ENCODE measurements at regions not wholly inside any gene's neighbourhood (a gene's known extent, or its start where the extent isn't known, plus 50 kb on each side); places are given as distances from the start of the nearest gene placed in this dataset.
A peak's percentile ranks its signal among the peaks of the same experiment; 100 is the strongest.
"Not testable (repeated sequence)": the region's sequence is repeated elsewhere in the genome, so short reads cannot be mapped to it uniquely, and the experiment has no call there.

GRCh38 chr1:96588416-96588995 is 133.1 kb upstream of the PTBP2 start:
- no peaks in the 10 kb centered on the region for H3K27me3 ChIP-seq (ENCODE audit: control insufficient read depth, insufficient read depth, low read length)
- H3K9me3 ChIP-seq (ENCODE audit: control insufficient read depth, insufficient read depth, low read length), result no peaks in the 10 kb centered on the region
- H3K36me3 ChIP-seq (ENCODE audit: control insufficient read depth, insufficient read depth, low read length), result no peaks in the 10 kb centered on the region
- no CpG with 5 or more reads among the region's 1 CpG for WGBS (ENCODE audit: insufficient coverage, insufficient read length)
- no peaks in the 10 kb centered on the region for H3K4me1 ChIP-seq (ENCODE audit: control insufficient read depth, insufficient read depth, low read length)
- H3K4me3 ChIP-seq (ENCODE audit: low read length), result no peak overlapping the region
- no peak overlapping the region for H3K27ac ChIP-seq (ENCODE audit: low read length)
- no peak for DNase-seq (ENCODE audit: low read depth, low spot score)

GRCh38 chr1:96595530-96595929 is 126.1 kb upstream of the PTBP2 start:
- H3K4me1 ChIP-seq (ENCODE audit: control insufficient read depth, insufficient read depth, low read length); H3K27ac ChIP-seq (ENCODE audit: low read length); DNase-seq (ENCODE audit: low read depth, low spot score); H3K9me3 ChIP-seq (ENCODE audit: control insufficient read depth, insufficient read depth, low read length); H3K4me3 ChIP-seq (ENCODE audit: low read length); H3K27me3 ChIP-seq (ENCODE audit: control insufficient read depth, insufficient read depth, low read length); H3K36me3 ChIP-seq (ENCODE audit: control insufficient read depth, insufficient read depth, low read length): not testable (repeated sequence)
- no CpG with 5 or more reads among the region's 2 CpGs for WGBS (ENCODE audit: insufficient coverage, insufficient read length)

DNA sequence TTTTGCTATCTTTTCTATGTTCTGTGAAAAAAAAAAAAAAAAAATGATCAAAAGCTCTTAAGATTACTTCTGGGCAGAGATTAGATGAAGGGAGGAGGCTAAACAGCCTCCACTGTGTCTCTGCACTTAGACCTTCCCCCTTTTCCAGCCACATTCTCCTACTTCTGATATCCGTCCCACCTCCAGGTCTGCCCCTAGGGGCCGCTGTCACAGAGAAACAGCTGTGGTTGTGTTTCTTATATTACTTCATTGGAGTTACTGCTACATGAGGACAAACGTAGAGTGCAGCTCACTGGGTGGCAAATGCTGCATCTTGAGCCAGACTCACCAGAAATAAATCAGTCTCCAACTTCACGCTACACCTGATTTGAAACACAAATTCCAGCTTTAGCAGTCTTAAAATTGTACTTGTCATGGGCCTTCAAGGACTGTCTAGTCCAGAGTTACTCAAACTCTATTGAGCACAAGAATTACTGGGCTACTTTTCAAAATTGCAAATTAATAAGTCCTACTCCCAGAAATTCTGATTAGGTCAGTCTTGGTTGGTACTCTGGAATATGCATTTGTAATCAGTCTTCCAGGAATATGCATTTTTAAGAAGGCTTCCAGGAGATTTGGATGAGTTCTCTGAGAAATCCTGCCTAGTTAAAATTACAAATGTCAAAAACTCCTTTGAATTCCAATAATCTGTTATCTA is 125.2 kb upstream of the PTBP2 start:
- peaks cover 1% of the 10 kb centered on the region; the same call in 1 of the 2 replicates for H3K4me1 ChIP-seq (ENCODE audit: control insufficient read depth, insufficient read depth, low read length)
- no peak overlapping the region for H3K4me3 ChIP-seq (ENCODE audit: low read length)
- H3K9me3 ChIP-seq (ENCODE audit: control insufficient read depth, insufficient read depth, low read length), result no peaks in the 10 kb centered on the region
- H3K27ac ChIP-seq (ENCODE audit: low read length), result no peak overlapping the region
- H3K36me3 ChIP-seq (ENCODE audit: control insufficient read depth, insufficient read depth, low read length), result no peaks in the 10 kb centered on the region
- no peaks in the 10 kb centered on the region for H3K27me3 ChIP-seq (ENCODE audit: control insufficient read depth, insufficient read depth, low read length)
- DNase-seq (ENCODE audit: low read depth, low spot score), result peak; percentile 74
- no CpG with 5 or more reads among the region's 4 CpGs for WGBS (ENCODE audit: insufficient coverage, insufficient read length)

DNA sequence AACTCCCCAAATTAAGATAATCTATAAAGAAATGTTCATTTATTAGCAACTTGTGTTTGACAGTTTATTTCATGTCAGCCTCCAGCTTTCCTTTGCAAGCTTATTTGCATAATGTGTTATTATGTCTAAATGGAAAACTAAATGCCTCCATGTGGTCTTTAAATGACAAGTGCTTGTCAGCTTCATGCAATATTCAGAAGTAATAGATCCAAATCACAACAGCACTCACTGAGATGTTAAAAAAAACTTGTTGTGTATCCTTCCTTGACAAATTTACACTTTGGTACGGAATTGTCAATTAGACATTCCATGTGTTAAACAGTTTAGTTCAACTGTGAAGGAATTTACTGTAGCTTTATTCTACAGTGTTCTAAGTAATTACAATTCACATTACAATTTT is 124.4 kb upstream of the PTBP2 start:
- Histone ChIP-seq H3K27ac (ENCODE audit: low read length) (no peak overlapping the region), H3K4me3 (ENCODE audit: low read length) (no peak overlapping the region), H3K9me3 (ENCODE audit: control insufficient read depth, insufficient read depth, low read length) (no peaks in the 10 kb centered on the region), H3K4me1 (ENCODE audit: control insufficient read depth, insufficient read depth, low read length) (peaks cover 1% of the 10 kb centered on the region; the same call in 1 of the 2 replicates), H3K27me3 (ENCODE audit: control insufficient read depth, insufficient read depth, low read length) (no peaks in the 10 kb centered on the region), H3K36me3 (ENCODE audit: control insufficient read depth, insufficient read depth, low read length) (no peaks in the 10 kb centered on the region)
- WGBS (ENCODE audit: insufficient coverage, insufficient read length), result no CpG with 5 or more reads among the region's 1 CpG
- DNase-seq (ENCODE audit: low read depth, low spot score), result no peak

- no peak overlapping the region for H3K4me3 ChIP-seq (ENCODE audit: low read length)
- WGBS (ENCODE audit: insufficient coverage, insufficient read length), result no CpG with 5 or more reads among the region's 4 CpGs
- no peaks in the 10 kb centered on the region for H3K9me3 ChIP-seq (ENCODE audit: control insufficient read depth, insufficient read depth, low read length)
- no peak for DNase-seq (ENCODE audit: low read depth, low spot score)
- H3K27me3 ChIP-seq (ENCODE audit: control insufficient read depth, insufficient read depth, low read length), result no peaks in the 10 kb centered on the region
- no peak overlapping the region for H3K27ac ChIP-seq (ENCODE audit: low read length)
- H3K4me1 ChIP-seq (ENCODE audit: control insufficient read depth, insufficient read depth, low read length), result peaks cover 1% of the 10 kb centered on the region; the same call in 1 of the 2 replicates
- no peaks in the 10 kb centered on the region for H3K36me3 ChIP-seq (ENCODE audit: control insufficient read depth, insufficient read depth, low read length)
Measured at GRCh38 chr1:96598416-96599168, 123.0 kb upstream of the PTBP2 start.

GRCh38 chr1:96604620-96605019 is 117.0 kb upstream of the PTBP2 start:
- H3K27ac ChIP-seq (ENCODE audit: low read length); H3K4me1 ChIP-seq (ENCODE audit: control insufficient read depth, insufficient read depth, low read length); H3K27me3 ChIP-seq (ENCODE audit: control insufficient read depth, insufficient read depth, low read length); H3K36me3 ChIP-seq (ENCODE audit: control insufficient read depth, insufficient read depth, low read length); DNase-seq (ENCODE audit: low read depth, low spot score); H3K4me3 ChIP-seq (ENCODE audit: low read length); H3K9me3 ChIP-seq (ENCODE audit: control insufficient read depth, insufficient read depth, low read length): not testable (repeated sequence)
- no CpG with 5 or more reads among the region's 16 CpGs for WGBS (ENCODE audit: insufficient coverage, insufficient read length)

- H3K4me1 ChIP-seq (ENCODE audit: control insufficient read depth, insufficient read depth, low read length); H3K27ac ChIP-seq (ENCODE audit: low read length); H3K36me3 ChIP-seq (ENCODE audit: control insufficient read depth, insufficient read depth, low read length); H3K9me3 ChIP-seq (ENCODE audit: control insufficient read depth, insufficient read depth, low read length); H3K27me3 ChIP-seq (ENCODE audit: control insufficient read depth, insufficient read depth, low read length); H3K4me3 ChIP-seq (ENCODE audit: low read length); DNase-seq (ENCODE audit: low read depth, low spot score): not testable (repeated sequence)
- WGBS (ENCODE audit: insufficient coverage, insufficient read length), result no CpG with 5 or more reads among the region's 5 CpGs
Measured at GRCh38 chr1:96617375-96617774, 104.2 kb upstream of the PTBP2 start.

- Histone ChIP-seq H3K36me3 (ENCODE audit: control insufficient read depth, insufficient read depth, low read length) (no peaks in the 10 kb centered on the region), H3K4me1 (ENCODE audit: control insufficient read depth, insufficient read depth, low read length) (no peaks in the 10 kb centered on the region), H3K9me3 (ENCODE audit: control insufficient read depth, insufficient read depth, low read length) (no peaks in the 10 kb centered on the region), H3K27ac (ENCODE audit: low read length) (no peak overlapping the region), H3K27me3 (ENCODE audit: control insufficient read depth, insufficient read depth, low read length) (no peaks in the 10 kb centered on the region), H3K4me3 (ENCODE audit: low read length) (no peak overlapping the region)
- no CpG with 5 or more reads among the region's 1 CpG for WGBS (ENCODE audit: insufficient coverage, insufficient read length)
- no peak for DNase-seq (ENCODE audit: low read depth, low spot score)
Measured at GRCh38 chr1:96632045-96632664, 89.4 kb upstream of the PTBP2 start.

DNA sequence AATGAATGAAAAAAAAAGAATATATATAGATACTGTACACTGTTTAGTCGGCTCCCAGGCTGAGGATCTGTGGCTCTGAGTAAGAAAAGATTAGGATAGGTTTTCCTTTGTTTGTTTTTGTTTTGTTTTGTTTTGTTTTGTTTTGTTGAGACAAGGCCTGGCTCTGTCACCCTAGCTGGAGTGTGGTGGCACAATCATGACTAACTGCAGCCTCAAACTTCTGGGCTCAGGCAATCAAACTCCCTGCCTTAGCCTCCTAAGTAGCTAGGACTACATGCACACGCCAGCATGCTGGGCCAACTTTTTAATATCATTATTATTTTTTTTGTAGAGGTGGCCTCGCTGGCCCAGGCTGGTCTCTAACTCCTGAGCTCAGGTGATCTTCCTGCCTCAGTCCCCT is 87.9 kb upstream of the PTBP2 start:
- DNase-seq (ENCODE audit: low read depth, low spot score), result no peak
- WGBS (ENCODE audit: insufficient coverage, insufficient read length), result no CpG with 5 or more reads among the region's 3 CpGs
- Histone ChIP-seq H3K4me3 (ENCODE audit: low read length) (no peak overlapping the region), H3K27ac (ENCODE audit: low read length) (no peak overlapping the region), H3K36me3 (ENCODE audit: control insufficient read depth, insufficient read depth, low read length) (no peaks in the 10 kb centered on the region), H3K27me3 (ENCODE audit: control insufficient read depth, insufficient read depth, low read length) (no peaks in the 10 kb centered on the region), H3K4me1 (ENCODE audit: control insufficient read depth, insufficient read depth, low read length) (no peaks in the 10 kb centered on the region), H3K9me3 (ENCODE audit: control insufficient read depth, insufficient read depth, low read length) (no peaks in the 10 kb centered on the region)

- Histone ChIP-seq H3K4me3 (ENCODE audit: low read length) (no peak overlapping the region), H3K9me3 (ENCODE audit: control insufficient read depth, insufficient read depth, low read length) (no peaks in the 10 kb centered on the region), H3K27ac (ENCODE audit: low read length) (no peak overlapping the region), H3K36me3 (ENCODE audit: control insufficient read depth, insufficient read depth, low read length) (no peaks in the 10 kb centered on the region), H3K27me3 (ENCODE audit: control insufficient read depth, insufficient read depth, low read length) (no peaks in the 10 kb centered on the region), H3K4me1 (ENCODE audit: control insufficient read depth, insufficient read depth, low read length) (no peaks in the 10 kb centered on the region)
- no CpG with 5 or more reads among the region's 2 CpGs for WGBS (ENCODE audit: insufficient coverage, insufficient read length)
- no peak for DNase-seq (ENCODE audit: low read depth, low spot score)
Measured at GRCh38 chr1:96634883-96635282, 86.7 kb upstream of the PTBP2 start.

Measured in iPS DF 6.9 (cell line).